H1 (cell line): ENCODE measurements at regions not wholly inside any gene's neighbourhood (a gene's known extent, or its start where the extent isn't known, plus 50 kb on each side); places are given as distances from the start of the nearest gene placed in this dataset.

Source experiments
- CEBPB ChIP-seq: IDR thresholded peaks from 2 replicates; pipeline ENCODE4 v1.6.1; 2012; ENCODE audit warnings: low read depth, low read length
- CHD7 ChIP-seq: fragments of 300-600 bp; sonication (generic); IDR thresholded peaks from 2 replicates; pipeline ENCODE4 v1.7.1; 2012; ENCODE audit warnings: low read length, moderate library complexity, mild to moderate bottlenecking, inconsistent platforms; ENCODE audit not compliant: insufficient replicate concordance
- E2F6 ChIP-seq: IDR thresholded peaks from 2 replicates; pipeline ENCODE4 v1.6.1; 2012; ENCODE audit warnings: inconsistent platforms
- KDM4A ChIP-seq: IDR thresholded peaks from one replicate; pipeline ENCODE4 v1.7.1; 2012; ENCODE audit warnings: low read depth, mild to moderate bottlenecking, moderate library complexity, low read length, inconsistent platforms; ENCODE audit not compliant: severe bottlenecking
- NANOG ChIP-seq: IDR thresholded peaks from 2 replicates; pipeline ENCODE4 v1.6.1; 2011; ENCODE audit warnings: low read length, low read depth, mild to moderate bottlenecking, inconsistent platforms; ENCODE audit not compliant: insufficient read depth, poor library complexity, severe bottlenecking
- RFX5 ChIP-seq: IDR thresholded peaks from 2 replicates; pipeline ENCODE4 v1.6.1; 2011; ENCODE audit warnings: low read depth, low read length, improper control_type of control experiment, borderline replicate concordance
- RNF2 ChIP-seq: fragments of 200-900, 300-1000 bp; sonication (generic); IDR thresholded peaks from 2 replicates; pipeline ENCODE4 v1.7.1; 2016; ENCODE audit warnings: borderline replicate concordance, low read depth, mild to moderate bottlenecking, antibody characterized with exemption, low read length; ENCODE audit not compliant: poor library complexity, severe bottlenecking; ENCODE audit errors: missing control alignments
- RXRA ChIP-seq: IDR thresholded peaks from 2 replicates; pipeline ENCODE4 v1.6.1; 2011; ENCODE audit warnings: low read depth, mild to moderate bottlenecking, low read length, moderate library complexity; ENCODE audit not compliant: insufficient read depth
- TBP ChIP-seq: IDR thresholded peaks from 2 replicates; pipeline ENCODE4 v1.6.1; 2011; ENCODE audit warnings: low read depth, low read length, improper control_type of control experiment
- USF2 ChIP-seq: IDR thresholded peaks from 2 replicates; pipeline ENCODE4 v1.6.1; 2011; ENCODE audit warnings: low read length, improper control_type of control experiment

- no peak for TF ChIP-seq CHD7
- TF ChIP-seq TBP: no peak
- no peak for TF ChIP-seq NANOG
- TF ChIP-seq KDM4A: no peak
- TF ChIP-seq RFX5: no peak
- TF ChIP-seq USF2: no peak
- no peak for TF ChIP-seq RNF2
- no peak for TF ChIP-seq RXRA
- no peak for TF ChIP-seq CEBPB
- TF ChIP-seq E2F6: no peak
- TF ChIP-seq, all 59 proteins: peak for 0
Measured at GRCh38 chr1:87786229-87786628, 457.5 kb downstream of the LMO4 start (continued).
